GM12892 (cell line): ENCODE measurements at regions not wholly inside any gene's neighbourhood (a gene's known extent, or its start where the extent isn't known, plus 50 kb on each side); places are given as distances from the start of the nearest gene placed in this dataset.

Source experiments
- DNase-seq: peaks from one replicate; pipeline ENCODE4 v3.0.0; 2011; ENCODE audit not compliant: insufficient read length
- FAIRE-seq: peaks from 2 replicates; lab custom pipeline; 2011; peaks lifted over from hg19 to GRCh38; lab: Jason Lieb, UNC
- POLR2A ChIP-seq: IDR thresholded peaks from 2 replicates; pipeline ENCODE4 v1.6.1; 2011; ENCODE audit warnings: low read depth, low read length, control low read depth
- POLR2AphosphoS5 ChIP-seq: IDR thresholded peaks from 2 replicates; pipeline ENCODE4 v1.6.1; 2011; ENCODE audit warnings: low read depth, low read length, control low read depth
- TAF1 ChIP-seq: IDR thresholded peaks from 2 replicates; pipeline ENCODE4 v1.6.1; 2011; ENCODE audit warnings: low read depth, mild to moderate bottlenecking, control low read depth, low read length, borderline replicate concordance

- no peak for TF ChIP-seq POLR2A
- DNase-seq (no peak), FAIRE-seq (no peak)
These were observed 60.7 kb upstream of the NXT1 start for GRCh38 chr20:23289724-23290395.

- FAIRE-seq: no peak
- no peak for TF ChIP-seq POLR2AphosphoS5
- TF ChIP-seq TAF1: no peak
- no peak for DNase-seq
These were observed 61.3 kb upstream of the NXT1 start for GRCh38 chr20:23289249-23289648.

GRCh38 chr20:23287354-23288190, 63.0 kb upstream of the NXT1 start:
- DNase-seq (no peak), FAIRE-seq (no peak)
- TF ChIP-seq POLR2AphosphoS5 (no peak), POLR2A (no peak), TAF1 (no peak)

- DNase-seq (no peak), FAIRE-seq (no peak)
- no peak for TF ChIP-seq POLR2A
- no peak for TF ChIP-seq TAF1
- no peak for TF ChIP-seq POLR2AphosphoS5
These were observed 64.2 kb upstream of the NXT1 start for GRCh38 chr20:23286346-23286745.

GRCh38 chr20:23285536-23285935, 65.1 kb upstream of the NXT1 start:
- DNase-seq (no peak), FAIRE-seq (no peak)
- no peak for TF ChIP-seq TAF1
- no peak for TF ChIP-seq POLR2A
- no peak for TF ChIP-seq POLR2AphosphoS5

GRCh38 chr20:23284009-23284408, 66.6 kb upstream of the NXT1 start:
- TF ChIP-seq POLR2A (no peak), TAF1 (no peak), POLR2AphosphoS5 (no peak)
- FAIRE-seq (no peak), DNase-seq (no peak)

GRCh38 chr20:23283096-23283850, 67.3 kb upstream of the NXT1 start:
- no peak for FAIRE-seq

GRCh38 chr20:23282546-23282945, 68.0 kb upstream of the NXT1 start:
- no peak for DNase-seq
- TF ChIP-seq POLR2A: no peak
- FAIRE-seq: no peak

More at GRCh38 chr20:23283096-23283850, 67.3 kb upstream of the NXT1 start:
- no peak for TF ChIP-seq POLR2A
- no peak for TF ChIP-seq TAF1
- TF ChIP-seq POLR2AphosphoS5: no peak
- no peak for DNase-seq

GRCh38 chr20:23282111-23282510, 68.5 kb upstream of the NXT1 start:
- DNase-seq (no peak), FAIRE-seq (no peak)
- TF ChIP-seq POLR2AphosphoS5 (no peak), TAF1 (no peak), POLR2A (no peak)

- no peak for TF ChIP-seq POLR2AphosphoS5
- TF ChIP-seq TAF1: no peak
- FAIRE-seq (no peak), DNase-seq (no peak)
These were observed 70.8 kb upstream of the NXT1 start for GRCh38 chr20:23279836-23280235.

GRCh38 chr20:23278172-23278571, 72.4 kb upstream of the NXT1 start:
- TF ChIP-seq POLR2A (no peak), TAF1 (no peak), POLR2AphosphoS5 (no peak)
- FAIRE-seq (no peak), DNase-seq (no peak)
